NCI-H1436 (cell line): ENCODE measurements at regions not wholly inside any gene's neighbourhood (a gene's known extent, or its start where the extent isn't known, plus 50 kb on each side); places are given as distances from the start of the nearest gene placed in this dataset.

Experiments
- DNase-seq: peaks from one replicate; lab custom pipeline; 2025; lab: John Stamatoyannopoulos, UW

DNA sequence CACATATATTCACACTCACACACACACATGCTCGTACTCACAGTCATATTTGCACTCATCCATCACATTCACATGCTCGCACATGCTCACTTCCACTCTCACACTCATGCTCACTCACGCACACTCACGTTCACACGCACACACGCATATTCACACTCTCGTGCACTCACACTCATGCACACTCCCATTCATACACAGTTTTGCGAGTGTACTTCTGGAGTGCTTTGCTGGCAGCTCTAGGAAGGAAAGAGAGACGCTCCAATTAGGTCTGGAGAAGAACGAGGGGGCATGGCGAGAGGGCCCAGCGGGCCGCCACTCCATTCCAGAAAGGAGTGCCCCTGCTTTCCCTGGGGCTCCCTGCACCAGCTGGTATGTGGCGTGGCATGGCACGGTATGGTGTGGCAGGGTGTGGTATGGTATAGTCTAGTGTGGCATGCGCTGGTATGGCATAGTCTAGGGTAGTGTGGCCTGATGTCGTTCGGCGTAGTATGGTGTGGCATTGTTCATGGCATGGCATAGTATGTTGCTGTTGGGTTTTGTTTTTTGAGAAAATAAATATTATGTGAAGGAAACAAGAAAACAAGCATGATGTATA, 216.8 kb upstream of the CDYL start:
- no peak for DNase-seq

DNA sequence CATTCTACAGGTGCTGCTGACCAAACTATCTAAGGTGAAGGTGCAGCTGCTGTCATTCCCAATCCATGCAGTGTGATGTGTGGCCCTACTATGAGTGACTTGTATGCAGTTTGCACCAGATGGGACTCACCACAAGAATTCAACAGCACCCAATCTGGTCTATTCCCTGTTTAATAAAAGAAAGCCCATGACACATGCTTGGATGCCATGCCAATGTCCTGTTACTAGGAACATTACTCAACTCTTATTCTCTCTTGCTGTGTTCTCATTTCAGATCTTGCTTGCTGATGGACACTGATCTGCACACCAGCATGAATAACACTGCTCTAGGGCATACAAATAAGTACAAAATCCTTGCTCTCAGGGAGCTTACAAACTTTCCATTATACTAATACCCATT, 221.6 kb upstream of the CDYL start:
- DNase-seq = no peak

DNA sequence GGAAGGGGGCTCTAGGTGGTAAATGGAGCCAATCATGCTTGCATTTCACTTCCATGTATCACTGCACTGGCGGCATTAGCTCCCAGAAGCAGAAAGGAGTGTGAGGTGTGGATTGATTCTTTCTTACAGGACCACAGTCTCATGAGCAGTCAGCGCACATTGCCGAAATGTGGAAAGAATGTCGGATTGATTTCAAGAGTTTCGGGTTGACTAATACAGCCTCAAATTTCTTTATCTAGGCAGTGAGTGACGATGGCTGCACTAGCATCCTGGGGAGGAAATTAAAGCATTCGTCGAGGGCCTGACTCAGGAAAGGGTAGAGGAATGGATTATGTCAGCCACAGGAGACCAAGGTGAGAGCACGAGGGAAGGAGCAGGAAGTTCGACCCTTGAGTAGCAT, 222.8 kb upstream of the CDYL start:
- no peak for DNase-seq

DNA sequence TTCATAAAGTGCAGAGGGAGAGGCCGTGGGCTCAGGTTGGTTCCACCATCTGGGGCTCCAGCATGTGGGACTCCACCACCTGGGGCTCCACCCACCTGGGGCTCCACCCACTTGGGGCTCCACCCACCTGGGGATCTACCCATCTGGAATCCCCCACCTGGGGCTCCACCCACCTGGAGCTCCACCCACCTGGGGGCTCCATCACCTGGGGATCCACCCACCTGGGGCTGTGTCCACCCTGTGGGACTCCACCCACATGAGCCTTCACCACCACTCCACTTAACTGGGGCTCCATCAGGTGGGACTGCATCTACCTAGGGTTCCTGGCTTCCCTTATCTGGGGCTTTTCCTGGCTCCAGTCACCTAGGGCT, 226.0 kb upstream of the CDYL start:
- DNase-seq = no peak

DNA sequence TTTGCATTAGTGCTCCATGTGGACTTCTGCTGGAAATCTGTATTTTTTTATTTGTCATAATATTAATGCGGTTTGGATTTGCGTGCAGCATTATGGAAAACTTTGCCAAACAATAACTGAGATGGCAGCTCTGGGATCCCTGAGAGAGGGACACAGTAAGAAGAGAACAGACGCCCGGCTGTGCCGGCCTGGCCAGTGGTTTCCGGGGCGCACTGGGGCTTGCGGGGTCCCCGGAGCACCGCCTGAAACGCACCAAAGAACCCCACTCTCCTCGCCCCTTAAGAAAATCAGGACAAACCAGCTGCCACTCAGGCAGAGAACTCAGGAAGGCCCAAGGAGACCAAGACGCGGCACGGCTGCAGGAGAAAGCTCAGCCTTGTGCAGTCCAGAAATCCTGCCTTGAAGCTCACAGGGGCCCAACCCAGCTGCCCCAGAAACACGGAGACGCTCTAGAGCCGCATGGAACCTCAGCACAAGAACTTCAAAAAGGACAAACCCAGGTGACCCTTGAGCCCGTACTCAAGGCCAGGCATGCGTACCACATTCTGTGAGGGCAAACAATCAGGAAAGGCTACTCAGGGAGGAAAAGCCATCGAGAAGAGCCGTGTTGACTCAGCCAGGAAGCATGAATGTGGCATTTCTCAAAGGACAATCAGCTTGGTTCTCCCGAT, 226.5 kb upstream of the CDYL start:
- no peak for DNase-seq

DNA sequence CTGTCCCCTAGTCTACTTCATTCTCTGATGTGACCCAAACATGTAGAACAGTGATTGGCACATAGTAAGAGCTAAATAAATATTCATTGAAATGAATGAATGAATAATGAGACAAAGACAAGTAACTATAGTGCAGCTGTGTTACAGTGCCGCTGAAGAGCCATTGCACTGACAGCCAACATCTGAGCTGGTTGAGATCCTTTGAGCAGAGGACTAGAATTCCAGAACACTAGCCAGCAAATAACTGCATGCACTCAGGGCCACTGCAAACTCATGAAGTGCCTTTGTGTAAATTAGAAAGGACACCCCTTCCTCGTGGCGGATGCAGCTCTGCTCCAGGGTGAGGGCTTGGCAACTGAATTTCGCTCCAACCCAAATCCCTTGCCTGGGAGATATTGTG, 230.3 kb upstream of the CDYL start:
- DNase-seq = no peak

DNA sequence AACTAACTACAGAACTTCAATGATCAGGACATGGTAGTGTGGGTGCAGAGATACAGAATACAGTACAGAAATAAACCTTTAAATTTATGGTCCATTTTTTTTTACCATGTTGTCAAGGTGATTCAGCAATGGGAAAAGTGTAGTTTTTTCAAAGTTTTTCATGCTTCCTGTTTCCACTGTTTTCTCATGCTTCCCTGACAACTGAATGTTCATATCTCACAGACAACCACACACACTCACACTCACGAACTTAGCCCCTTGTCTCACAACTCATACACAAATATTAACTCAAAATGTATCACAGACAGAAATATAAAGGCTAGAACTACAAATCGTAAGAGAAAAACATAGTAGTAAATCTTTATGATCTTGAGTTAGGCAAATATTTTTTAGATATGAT, 232.6 kb upstream of the CDYL start:
- DNase-seq = no peak

DNA sequence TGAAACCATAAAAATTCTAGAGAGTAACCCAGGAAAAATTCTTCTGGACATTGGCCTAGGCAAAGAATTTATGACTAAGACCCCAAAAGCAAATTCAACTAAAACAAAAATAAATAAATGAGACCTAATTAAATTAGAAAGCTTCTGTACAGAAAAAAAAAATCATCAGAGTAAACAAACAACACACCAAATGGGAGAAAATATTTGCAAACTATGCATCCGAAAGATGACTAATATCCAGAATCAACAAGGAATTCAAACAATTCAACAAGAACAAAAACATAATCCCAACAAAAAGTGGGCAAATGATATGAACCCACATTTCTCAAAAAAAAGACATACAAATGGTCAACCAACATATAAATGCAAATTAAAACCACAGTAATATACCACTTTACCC, 242.6 kb upstream of the CDYL start:
- DNase-seq = no peak

DNA sequence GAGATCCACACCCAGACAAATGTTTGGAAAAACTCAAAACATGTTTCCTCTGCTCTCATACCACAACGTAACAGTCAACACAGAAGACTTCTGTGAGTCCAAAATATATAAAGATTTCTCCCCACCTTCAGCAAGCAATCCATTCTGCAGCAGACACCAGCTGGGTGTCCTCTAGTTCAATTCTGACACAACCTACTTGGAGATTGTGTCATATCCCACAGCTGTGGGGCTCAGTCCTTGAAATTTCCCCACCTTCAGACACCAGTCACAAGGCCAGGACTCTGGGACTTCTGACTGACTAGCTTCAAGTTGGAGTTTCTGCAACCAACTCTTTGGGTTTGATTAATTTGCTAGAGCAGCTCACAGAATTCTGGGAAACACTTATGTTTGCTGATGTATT, 244.8 kb upstream of the CDYL start:
- DNase-seq = no peak

DNA sequence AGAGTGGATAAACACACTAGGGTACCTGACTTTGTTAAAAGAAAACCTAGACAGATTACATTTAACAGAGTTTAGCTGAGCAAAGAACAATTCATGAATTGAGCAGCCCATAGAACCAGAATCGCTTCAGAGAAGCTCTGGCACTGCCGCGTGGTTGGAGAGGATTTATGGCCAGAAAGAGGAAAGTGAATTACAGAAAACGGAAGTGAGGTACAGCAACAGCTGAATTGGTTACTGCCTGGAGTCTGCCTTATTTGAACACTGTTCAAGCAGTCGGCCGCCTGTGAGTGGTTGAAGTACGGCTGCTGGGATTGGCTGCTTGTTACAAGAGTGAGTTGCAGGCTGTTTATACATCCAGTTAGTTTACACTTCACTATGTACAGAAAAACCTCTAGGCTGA, 253.8 kb upstream of the CDYL start:
- no peak for DNase-seq

DNA sequence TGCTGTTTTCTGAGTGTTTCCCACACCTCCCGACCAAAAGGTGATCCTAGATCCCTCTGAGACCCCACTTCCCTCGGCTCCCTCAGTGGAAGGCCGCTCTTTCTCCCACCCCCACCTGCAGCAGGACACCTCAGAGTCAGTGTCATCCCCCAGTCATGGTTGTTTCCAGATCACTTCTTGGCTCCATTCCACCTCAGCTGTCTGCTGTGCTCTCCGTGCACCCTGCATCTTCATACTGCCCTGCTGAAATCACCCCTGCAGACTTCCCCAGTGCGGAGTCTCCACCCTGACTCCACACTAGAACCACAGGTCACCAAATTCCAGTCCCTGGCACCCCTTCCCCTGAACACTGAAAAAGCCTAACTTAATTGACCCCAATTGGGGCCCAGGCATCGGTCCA, 255.1 kb upstream of the CDYL start:
- no peak for DNase-seq

DNA sequence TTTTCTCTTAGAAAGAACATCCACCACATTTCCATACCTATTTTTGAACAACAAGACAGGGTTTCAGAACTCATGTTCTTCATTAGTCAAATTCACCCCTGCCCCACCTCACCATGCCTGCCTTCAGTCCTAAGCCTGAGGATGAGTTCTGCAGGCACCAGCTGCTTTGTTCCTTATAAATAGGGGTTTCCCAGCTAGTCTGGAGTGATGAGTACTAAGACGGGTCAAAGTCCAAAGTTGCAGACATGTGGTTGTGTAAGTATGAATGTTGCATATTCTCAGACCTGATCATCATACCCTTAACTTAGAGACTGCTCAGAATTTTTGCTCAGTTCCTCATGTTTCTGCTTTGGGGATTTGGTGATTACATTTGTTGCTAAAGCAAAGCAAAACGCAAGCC, 257.7 kb upstream of the CDYL start:
- DNase-seq = no peak

DNA sequence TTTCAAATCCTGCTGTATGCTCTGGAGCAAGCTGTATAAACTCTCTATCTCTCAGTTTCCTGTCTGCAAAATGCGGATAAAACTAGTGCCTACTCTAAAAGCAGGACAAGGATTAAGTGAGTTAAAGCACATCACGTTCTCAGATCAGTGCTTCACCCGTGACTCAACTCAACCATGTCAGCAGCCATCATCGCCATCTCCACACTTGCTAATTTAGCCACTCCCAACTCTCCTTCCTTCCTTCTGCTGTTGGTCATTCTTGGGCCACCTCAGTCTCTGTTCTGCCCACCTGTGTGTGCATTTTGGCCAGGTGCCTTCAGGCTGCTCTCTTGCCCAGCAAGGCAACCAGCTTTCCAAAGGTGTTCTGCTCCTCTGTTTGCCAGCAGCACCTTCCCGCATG, 260.0 kb upstream of the CDYL start:
- DNase-seq = no peak

DNA sequence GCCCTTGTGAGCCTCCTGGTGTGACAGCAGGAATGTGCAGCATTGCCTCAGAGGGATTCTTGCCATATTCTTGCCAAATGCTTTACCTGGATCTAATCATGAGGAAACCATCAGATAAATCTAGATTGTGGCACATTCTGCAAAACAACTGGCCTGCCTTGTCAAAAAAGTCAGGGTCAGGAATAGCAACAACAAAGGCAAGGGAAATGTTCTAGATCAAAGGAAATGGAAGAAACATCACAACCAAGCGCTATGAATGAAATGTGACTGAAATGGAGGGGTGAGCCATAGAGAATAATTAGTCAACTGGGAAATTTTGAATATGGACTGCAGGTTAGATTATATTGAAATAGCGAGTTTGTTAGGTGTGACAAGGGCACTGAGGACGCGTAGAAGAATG, 262.6 kb upstream of the CDYL start:
- no peak for DNase-seq

DNA sequence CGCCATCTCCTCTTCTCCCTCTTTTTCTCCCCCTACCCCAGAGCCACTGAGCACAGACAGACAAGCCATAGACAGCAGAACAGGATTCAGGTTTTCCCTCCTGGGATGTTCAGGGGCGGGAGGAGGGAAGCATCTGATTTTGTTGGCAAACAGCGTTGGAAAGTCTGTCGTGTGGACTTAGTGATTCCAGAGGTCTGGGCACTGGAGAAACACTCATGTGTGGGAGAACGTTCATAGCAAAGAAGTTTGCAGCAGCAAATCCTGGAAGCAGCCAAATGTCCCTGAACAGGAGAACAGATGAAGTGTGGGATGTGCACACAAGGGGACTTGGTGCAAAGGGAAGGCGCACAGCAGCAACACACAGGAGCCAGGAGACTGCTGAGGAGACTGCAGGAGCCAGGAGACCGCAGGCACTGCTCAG, 264.1 kb upstream of the CDYL start:
- no peak for DNase-seq

DNA sequence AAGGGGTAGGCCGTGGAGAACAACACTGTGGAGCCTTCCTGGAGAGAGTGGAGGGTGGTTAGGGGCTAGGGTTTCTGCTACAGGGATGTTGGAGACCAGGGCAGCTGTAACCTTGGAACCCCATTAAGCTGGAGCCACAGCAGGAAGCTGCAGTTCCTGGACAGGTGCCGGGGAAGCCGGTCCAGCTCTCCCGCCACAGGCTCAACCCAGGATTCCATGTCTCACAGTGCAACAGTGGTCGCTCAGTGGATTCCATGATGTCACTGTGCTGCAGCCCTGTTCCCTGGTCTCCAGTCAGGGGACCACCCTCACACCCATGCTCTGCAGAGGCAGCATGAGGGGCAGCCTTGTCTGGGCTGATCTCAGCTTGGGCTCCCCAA, 264.6 kb upstream of the CDYL start:
- DNase-seq = no peak

DNA sequence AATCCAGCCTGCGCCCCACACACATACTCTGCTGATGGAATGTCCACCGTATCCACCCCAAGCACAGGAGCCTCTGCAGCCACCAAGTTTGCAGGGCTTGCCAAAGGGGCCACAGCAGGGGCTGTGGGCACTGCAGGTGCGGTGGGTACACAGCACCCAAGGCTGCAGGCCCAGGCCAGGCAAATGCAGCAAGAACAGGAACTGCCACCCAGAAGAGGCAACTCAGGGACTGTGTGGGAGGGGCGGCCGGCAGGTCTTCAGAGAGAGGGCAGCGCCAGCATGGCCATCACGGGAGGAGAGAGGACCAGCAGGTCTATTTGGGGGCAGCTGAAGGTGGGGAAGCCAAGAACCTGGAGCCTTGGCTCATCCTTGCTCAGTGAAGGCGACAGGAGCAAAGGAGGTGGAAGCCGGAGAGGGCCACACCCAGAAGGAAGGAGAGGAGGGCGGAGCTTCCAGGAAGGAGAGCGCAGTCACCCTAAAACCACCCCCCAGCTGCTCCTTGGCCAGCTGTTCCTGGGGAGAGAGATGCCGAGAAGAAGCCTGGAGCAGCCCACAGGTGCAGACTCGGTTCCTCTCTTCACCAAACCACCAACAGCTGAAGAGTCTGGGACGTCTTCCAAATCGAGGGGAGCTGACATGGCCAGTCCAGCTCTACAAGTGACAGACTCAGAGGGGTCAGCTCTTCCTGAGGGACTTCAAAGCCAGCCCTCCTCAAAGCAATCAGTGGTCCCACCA, 265.1 kb upstream of the CDYL start:
- no peak for DNase-seq

DNA sequence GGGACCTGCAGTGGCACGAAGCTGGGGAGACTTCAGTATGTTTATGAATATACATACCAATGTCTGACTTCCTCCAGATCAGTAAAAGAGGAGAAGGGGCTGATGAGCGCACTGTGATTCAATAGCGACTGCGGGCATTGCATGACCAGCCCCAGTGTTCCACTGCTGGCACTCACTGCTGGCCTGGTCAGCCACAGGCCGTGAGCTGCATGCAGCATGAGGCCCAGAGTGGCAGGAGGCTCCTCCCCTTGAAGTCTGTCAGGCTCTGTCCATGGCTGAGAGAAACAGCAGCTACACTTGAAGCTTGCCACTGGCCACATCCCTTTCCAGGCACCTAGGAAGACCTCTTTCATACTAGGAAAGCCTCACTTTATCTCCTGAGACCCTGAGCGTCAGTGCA, 265.9 kb upstream of the CDYL start:
- no peak for DNase-seq

DNA sequence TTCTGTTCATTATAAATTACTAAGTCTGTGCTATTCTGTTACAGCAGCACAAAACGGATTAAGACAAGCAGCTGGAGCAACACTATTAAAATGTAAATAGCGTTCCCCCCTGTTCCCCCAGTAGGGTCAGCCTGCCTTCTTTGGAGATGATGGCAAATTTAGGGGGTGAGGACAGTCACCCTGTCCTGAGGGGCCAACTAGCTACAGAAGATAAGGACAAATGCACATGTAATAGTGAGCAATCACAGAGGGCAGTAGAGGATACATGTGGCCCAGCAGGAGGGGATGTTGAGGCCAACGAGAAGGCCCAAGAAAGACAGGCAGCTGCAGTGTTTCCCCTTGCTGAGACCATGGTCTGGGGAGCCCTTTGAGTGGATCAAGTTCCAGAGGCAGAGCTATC, 266.7 kb upstream of the CDYL start:
- no peak for DNase-seq

DNA sequence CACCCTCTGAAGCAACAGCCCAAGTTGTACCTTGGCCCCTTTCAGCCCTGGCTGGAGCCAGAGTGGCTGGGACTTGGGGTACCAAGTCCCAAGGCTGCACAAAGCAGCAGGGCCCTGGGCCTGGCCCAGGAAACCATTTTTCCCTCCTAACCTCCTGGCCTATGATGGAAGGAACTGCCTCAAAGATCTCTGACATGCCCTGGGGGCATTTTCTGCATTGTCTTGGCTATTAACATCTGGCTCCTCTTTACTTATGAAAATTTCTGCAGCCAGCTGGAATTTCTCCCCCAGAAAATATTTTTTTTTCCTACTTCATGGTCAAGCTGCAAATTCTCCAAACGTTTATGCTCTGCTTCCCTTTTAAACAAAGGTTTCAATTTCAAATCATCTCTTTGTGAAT, 269.4 kb upstream of the CDYL start:
- no peak for DNase-seq

DNA sequence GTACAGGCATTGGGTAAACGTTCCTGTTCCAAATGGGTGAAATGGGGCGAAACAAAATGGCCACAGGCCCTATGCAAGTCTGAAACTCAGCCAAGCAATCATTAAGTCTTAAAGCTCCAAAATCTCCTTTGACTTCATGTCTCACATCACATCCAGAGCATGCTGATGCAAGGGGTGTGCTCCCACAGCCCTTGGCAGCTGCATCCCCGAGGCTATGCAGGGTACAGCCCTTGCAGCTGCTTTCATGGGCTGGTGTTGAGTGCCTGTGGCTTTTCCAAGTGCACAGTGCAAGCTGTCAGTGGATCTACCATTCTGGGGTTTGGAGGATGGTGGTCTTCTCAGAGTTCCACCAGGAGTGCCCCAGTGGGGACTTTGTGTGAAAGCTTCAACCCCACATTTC, 270.0 kb upstream of the CDYL start:
- DNase-seq = no peak

DNA sequence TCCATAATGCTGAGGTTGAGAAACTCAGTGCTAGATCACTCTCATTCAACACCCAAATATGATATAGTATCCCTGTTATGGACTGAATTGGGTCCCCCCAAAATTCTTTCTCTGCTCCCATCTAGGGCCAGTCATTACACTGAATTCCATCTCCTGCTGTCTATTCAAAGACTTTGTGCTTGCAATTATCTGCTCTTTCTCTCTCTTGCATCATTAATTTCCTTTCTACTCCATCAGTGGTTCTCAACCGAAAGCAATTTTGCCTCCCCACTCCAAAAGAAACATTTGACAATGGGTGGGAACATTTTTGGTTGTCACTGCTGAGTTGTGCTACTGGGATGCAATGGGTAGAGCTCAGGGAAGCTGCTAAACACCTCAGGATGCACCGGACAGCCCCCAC, 271.5 kb upstream of the CDYL start:
- no peak for DNase-seq

DNA sequence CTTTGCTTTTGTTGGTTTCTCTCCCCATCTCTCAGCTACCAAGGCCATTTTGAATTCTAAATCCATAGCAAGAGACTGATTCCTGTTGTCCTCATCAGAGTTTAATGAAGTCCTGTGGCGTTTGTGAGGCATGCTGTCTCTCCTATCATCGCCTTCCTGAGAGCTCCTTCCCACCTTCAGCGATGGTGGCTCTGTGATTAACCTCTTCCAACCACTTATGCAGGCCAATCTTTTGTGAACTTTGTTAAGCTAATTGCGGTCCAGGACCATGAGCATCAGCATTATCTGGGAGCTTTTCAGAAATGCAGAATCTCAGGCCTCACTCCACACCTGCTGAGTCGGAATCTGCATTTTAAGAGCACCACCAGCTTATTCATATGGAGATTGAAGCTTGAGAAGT, 272.5 kb upstream of the CDYL start:
- DNase-seq = no peak

DNA sequence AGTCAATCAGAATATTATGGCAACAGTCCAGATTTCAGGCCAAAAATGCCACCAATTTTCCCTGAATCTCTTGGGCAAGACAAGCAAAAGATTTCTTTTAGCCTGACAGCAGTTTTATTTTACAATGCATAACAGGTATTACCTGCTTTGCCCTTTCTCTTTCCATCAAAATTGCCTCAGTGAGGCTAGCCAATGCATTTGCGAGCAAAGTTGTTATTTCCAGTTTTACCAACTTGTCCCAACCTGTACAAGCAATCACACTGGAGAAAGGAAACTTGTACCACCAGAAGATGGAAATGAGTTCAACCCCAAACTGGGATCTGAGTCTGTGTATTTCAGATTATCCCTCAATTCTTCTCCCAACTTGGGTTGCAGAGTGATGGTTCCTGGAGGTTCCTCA, 279.9 kb upstream of the CDYL start:
- no peak for DNase-seq
